ENCODE measurements at regions not wholly inside any gene's neighbourhood (a gene's known extent, or its start where the extent isn't known, plus 50 kb on each side); places are given as distances from the start of the nearest gene placed in this dataset.

DNA sequence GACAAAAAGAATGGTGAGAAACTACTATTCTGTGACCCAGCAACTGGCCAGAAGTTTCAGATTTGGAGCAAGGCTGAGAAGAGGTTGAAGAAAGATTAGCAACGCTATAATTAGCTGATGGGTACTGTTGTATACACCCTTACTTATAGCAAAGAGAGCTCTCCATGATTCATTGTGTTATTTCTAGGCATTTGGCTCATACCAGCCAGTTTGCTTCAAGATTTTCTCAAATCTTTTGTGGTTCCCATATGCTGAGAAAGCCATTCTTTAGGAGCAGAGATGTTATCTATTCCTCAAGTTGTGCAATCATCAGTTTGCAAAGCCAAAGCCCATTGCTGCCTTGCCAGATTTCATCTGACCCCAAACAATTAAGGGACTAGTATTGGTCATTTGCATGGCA, 179.4 kb downstream of the ETS1 start:
- no peak for DNase-seq (ENCODE audit: low spot score)

DNA sequence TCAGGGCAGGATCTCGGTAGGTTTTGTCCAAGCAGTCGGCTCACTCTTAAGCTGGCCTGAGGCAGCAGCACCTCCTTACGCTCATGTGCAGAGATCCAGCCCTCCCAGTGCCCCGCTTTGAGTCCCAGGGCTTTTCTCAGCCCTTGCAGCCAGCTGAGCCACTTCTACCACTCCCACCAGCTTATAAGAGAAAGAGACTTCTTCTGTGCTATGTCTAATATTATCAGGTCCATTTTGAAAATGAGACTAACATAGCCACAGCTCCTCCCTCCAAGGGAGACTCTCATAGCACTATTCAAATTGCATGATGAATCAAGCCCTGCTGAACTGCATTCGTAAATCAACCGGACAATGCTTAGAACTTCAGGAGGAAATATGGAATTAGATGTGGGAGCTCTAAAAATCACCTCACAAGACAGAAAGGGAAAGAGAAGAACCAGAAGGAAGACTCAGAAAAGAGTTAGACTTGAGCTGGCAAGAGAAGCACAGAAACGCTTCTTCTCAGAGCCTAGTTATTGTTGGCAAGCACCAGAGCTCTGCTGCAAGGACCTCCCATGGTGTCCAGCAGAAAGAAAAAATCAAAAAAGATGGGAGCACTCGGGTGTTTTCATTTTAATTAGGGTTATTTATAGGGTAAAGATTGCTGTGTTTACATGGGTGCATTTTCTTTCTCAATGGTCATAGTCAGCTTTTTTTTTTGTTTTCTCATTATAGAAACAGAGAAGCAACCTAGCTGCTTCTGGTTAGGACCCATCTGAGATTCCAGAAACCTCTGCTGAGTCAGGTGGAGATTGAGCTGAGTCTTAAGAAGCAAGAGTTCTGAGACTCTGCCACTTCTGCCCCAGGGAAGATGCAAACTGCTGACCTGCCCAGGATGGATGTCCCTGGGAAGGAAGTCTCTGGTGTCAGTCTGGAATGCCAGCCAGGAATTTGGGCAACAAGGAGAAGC, 181.4 kb downstream of the ETS1 start:
- DNase-seq (ENCODE audit: low spot score) = no peak

DNA sequence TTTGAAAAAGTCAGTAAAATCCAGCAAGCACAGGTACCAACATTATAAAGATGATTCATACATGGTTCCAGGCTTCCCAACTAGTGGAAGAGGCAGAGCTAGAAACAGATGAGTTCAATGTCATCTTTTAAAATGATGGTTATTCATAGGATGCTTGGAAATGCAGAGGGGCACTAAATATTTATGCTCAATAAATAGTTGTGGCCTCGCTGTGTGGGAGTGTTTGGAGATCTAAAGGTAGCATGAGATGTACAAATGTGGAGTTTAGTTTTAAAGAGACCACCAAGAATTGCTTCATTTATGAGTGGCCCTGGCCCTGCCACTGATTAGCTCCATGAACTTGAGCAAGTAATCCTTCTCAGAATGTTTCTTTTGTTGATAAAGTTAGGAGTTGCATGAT, 182.2 kb downstream of the ETS1 start:
- DNase-seq (ENCODE audit: low spot score) = no peak

DNA sequence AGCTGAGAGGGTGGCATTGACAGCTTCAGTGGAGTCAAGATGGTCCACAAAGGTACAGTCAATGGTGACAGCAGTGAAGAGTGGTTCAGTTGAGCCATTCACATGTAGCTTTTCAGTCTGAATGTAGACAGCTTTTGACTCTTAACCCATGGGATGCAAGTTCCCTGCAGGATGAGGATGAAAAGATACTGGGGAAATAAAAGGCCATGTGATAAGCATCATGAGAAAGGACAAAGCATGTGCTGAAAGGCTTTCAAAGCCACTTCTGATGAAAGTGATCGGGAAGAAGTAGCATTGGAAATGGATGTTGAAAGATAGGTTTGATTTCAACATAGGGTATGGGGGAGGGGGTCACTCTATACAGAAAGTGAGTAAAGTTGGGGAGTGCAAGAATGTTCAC, 182.9 kb downstream of the ETS1 start:
- no peak for DNase-seq (ENCODE audit: low spot score)

DNA sequence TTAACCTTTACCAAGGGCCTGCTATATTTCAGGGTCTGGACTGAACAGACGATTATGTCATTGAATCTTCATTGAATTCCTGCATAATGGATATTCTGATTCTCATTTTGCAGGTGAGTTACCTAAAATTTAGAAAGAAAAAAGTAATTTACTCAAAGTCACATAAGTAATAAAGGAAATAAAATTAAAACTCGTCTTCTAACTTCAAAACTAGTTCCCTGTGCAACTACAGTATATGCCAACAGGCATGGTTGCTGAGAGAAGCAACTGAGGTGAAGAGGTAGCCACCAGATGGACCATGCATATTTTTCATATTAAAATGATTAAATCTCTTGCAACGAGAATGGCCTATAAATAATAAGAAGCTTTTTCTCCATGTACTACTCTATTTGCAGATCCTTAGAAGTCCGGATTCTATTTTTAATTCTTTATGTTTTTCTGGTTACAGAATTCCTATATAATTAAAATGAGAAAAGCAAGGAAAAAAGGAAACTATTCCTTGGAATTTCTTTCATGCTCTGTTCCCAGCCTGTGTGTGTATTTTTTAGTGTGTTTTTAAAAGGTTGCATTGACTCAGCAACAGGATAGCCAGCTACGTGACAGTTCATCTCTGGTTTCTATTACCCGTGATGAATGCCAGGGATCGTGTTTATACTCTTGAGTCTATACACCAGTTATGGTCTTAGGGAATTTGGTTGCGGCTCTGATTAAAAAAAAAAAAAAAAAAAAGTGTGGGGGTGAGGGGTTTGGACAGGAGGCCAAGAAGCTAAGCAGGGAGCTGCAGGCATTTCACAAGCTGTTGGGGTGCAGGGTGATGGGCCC, 186.8 kb downstream of the ETS1 start:
- no peak for DNase-seq (ENCODE audit: low spot score)

DNA sequence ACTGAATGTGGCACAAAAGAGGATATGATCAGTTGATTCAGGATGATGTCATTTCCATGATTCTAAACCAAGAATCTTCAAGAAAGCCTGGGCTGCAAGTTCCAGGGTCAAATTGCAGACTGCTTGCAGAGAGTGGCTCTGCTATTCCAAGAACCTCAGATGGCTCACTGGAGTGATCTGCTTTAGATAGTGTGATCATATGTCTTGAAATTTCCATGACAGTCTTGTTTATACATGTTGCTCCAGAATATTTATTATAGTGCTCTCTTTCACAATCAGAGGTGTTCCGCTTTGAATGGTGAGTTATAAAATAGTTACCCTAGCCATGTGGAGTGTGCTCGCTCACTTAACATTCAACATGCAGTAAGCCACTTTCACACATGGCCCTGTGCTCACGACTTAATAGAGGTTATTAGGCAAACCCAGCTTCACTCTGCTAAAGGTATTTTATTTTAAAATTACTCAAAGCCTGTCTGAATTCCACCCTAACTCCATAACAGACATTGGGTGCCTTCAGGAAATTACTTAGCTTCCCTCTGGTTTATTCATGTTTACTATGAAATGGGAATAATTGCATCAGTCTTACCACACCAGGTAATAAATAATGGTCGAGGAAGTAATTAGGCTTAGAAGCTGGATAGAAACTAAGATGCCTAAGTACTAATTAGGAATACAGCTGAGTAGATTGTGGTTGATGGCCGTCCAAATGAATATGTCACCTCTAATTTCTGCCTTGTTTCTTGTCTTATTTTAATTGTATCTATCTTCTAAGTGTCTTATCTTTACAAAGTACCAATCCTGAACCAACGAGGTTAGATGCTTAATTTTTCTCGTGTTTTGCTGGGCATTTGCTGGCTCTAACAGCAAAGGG, 187.9 kb downstream of the ETS1 start:
- no peak for DNase-seq (ENCODE audit: low spot score)

DNA sequence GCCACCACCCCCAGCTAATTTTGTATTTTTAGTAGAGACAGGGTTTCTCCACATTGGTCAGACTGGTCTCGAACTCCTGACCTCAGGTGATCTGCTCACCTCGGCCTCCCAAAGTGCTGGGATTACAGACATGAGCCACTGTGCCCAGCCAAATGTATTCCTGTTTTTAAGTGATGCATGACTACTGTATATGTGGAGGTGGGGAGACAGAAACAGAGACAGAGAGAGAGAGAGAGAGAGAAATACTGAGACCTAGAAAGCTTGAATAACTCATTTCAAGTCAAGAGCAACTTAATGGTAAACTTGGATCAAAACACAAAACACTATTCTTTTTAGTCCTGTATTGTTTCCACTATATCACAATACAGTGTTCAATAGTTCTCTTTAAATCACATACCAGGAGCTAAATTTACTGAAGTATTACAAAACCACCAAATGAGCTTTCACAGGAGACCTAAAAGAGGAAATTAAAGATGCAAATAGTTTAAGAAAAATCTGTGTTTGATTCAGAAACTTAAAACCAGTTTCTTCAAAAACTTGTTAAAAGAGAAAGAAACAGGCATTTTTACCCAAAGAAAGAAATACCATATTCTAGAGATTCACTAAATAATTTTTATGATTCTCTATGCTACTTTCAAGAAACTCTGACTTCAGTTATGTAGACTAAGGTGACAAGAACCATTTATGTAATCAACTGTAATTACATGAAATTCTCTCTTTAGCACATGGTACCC, 188.7 kb downstream of the ETS1 start:
- DNase-seq (ENCODE audit: low spot score) = no peak

DNA sequence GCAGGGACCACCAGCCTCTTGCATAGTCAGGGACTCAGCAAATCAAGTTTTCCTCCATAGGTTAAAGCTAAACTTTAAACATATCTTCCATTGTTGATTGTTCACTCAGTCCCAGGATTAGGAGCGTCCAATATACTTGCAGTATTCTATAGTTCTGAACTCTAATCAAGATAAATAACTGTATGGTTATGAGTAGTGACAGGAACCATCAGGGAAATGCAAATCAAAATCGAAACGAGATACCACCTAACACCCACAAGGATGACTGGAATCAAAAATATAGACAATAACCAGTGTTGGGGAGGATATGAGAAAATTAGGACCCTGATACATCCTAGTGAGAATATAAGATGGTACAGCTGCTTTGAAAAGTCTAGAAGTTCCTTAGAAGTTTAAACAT, 190.0 kb downstream of the ETS1 start:
- DNase-seq (ENCODE audit: low spot score) = no peak

DNA sequence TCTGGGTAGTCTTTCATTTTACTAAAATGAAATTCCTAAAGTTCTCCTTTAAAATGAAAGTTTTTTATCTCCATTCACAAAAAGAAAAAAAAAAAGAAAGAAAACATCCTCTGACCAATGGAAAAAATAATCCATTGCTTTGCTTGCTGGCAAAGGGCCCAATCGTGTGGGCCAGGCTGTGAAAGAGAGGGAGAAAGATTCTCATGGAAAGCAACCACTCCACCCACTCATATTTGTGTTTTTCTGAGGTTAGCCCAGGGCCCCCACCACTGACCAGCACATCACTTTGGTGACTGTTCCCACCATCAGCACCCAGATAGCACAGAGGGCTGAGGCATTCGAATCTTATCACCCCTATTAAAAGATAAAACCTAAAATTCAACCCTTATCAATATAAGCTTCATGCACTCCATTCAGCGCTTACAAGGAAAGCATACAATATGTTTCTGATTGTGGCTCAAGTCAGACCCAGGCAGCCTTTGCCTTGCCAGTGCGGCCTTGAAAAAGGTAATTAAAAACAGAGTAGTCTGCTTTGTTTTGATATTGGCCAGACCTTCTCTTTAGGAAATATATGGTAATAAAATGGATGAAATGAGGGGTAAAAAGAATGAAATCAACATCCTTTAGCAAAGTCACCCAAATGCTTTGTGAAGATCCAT, 192.8 kb downstream of the ETS1 start:
- DNase-seq (ENCODE audit: low spot score) = no peak

DNA sequence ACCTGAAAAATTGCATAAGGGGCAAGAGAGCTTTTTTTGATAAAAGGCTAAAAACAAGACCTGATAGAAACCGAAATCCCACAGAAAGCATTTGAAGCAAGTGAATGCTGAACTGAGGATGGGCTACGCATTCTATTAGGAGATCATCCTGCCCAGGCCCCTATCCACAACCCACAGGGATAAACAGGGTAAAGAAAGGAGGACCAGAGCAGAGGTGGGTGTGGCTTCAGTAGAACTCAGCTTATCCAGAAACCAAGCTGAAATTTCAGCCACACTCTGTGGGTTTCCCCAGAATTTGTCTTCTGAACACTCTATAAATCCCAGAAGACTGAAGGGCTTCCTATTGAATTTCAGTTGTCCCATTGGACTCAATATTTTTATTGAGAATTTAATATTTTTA, 195.1 kb downstream of the ETS1 start:
- DNase-seq (ENCODE audit: low spot score) = no peak

DNA sequence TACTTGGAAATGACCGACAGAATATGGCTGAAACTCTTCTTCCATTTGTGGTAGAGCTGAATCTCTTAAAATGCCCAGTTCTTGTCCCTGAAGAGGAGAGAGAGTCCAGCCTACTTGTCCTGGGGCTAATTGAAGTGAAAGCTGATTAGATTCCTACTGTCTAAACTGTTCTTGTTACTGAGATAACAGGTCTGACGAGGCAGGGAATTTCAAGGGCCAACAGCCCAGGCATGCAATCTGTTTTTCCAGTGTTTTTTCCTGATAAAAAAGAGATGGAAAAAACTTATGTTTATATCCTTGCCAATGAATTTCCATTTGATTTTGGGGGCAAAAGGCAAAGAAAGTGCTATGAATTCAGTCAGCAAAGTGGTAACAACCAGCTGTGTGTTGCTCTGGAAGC, 195.5 kb downstream of the ETS1 start:
- no peak for DNase-seq (ENCODE audit: low spot score)

DNA sequence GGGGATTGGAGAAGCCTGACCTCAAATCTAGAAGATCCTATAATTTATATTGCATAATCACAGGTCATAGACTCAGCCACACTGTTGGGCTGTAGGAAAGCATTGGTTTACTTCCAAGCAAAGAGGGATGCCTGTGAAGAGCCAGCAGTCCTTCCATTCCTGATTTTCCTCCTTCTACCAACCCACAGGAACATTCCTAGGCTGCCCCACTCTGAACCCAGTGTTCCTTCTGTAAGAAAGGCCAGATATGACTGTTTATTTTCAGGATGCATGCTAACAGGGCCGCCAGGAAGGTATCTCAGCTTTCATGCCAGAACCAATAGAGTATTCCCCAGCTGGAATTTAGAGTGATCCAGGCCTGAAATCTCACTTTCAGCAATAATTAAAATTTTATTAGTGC, 197.1 kb downstream of the ETS1 start:
- DNase-seq (ENCODE audit: low spot score) = no peak

DNA sequence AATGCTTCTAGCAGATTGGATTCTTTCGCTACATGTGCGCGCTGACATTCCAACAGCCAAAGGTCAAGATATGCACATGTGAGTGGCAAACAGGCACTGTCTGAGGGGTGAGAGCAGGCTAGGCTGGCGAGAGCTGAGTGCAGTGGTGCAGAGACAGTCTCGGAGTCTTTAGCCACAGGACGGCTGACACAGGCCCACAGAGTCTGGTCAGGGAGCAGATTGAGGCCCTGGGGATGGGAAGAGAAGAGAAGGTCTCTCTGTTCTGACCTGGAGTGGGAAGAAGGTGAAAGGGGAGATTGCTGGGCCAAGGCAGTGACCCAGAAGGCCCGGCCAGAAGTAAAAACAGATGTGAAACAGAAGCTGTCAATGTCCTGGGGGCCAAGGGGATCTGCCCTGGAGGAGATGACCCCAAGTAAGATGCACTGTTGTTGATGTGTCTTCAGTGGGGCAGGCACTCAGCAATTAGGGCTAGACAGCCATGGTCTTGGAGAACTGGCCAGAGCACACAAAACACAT, 197.8 kb downstream of the ETS1 start:
- no peak for DNase-seq (ENCODE audit: low spot score)

DNA sequence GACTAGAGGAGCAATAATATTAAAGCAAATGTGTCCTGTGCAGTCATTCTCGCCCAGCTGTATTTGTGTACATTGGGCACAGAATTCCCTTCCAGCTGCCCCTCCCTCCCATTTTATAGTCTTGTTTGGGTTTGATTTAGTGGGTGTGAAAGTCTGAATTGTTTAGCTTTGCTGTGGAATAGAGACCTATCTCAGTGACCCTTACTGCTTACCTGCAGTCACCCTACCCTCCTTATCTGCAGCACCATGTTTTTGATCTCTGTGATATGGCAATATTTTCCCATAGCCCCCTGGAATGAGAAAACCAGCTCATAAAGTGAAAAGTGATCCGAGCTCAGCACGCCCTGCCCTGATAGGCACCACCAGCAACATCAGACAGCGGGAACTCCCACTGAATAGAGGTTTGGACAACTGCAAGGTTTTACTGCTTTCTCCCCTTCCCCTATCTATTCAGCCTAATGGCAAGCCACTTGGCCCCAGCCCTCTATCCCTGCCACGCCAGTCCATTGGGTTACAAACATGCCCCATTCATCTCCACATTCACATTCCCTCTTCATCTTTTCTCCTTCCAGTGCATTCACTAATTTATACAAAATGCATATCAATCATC, 199.0 kb downstream of the ETS1 start:
- DNase-seq (ENCODE audit: low spot score) = no peak

DNA sequence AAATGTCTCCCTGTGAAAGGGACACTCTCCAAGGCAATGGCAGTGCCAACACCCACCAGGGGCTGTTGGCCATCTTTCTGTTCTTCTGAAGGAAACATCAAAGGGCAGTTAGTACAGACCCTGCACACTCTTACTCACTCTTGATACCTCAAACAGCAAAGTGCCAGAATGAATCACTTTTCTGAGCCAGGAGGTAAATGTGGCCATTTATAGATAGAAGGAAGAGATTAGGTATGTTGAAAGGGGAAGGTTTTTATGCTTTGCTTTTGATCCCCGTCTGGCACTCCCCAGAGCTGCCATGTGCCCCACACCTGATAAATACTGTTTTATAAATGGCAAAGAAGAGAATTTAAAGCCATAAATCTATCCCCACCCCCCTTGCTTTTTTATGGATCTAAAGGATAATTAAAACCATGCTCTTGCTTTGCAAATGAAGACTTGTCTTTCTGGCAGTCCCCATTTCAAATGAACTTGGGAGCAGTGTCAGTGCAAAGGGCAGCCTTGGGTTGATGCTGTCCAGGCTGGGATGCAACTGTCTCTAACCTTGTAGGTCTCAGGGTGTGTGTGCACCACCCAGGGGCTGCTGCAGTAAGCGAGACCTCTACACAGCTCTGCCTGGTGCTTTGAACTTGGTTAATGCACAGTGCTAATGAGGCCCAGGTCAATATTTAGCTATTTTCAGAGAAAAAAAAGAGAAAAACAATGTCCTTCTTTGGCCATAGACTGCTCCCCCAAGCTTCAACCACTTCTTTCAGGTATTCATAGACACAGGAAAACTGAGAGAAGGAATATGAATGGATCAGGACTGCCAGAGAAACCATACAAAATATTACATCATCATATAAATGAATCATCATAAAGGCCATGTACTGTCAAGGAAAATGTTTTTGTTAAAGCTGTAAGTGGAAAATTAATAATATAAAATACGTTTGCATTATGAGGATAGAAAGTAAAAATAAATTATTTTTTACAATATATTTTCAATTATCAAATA, 207.5 kb downstream of the ETS1 start:
- DNase-seq (ENCODE audit: low spot score) = no peak

DNA sequence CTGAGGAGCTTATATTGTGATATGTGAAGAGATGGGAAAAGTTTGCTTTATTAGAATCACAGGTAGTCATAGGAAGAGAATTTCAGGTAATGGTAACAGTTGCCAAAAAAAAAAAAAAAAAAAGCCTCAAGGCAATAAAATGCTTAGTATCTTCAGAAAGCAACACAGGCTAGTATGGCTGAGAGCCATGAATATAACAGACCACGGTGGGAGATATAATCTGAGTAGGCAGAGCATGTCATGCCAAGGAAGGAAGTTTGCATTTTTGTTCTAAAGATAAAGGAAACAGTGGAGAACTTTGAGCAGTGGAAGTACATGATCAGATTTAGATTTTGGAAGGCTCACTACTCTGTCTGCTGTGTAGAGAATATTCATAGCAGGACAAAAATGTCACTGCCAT, 211.4 kb downstream of the ETS1 start:
- DNase-seq (ENCODE audit: low spot score) = no peak

DNA sequence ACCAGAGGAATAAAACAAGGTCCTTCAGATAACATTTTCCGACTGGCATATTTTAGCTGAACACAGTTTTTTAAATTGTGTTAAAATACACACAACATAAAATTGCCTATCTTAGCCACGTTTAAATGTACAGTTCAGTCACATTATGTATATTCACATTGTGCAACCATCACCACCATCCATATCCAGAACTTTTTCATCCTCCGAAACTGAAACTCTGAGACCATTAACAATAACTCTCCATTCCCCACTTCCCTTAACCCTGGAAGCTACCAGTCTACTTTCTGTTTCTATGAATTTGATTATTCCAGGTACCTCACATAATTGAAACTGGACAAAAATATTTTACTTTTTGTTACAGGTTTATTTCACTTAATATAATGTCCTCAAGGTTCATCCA, 213.3 kb downstream of the ETS1 start:
- DNase-seq (ENCODE audit: low spot score) = no peak

DNA sequence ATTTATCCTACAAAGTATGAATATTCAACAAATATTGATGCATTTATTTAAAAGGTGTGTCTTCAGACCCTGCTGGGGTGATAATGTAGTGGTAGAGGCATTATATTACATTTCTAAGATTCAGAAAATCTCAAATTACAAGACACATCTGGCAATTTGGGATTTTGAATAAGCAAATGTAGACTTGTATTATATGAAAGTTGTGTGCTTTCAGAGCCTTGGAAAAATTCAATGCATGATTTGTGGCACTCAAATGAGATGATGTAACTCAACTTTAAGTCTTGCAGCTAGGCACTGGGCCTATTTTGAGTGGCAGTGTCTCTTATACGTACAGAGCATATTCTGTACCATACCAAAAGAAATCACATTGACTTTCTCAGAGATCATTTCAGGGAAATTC, 214.4 kb downstream of the ETS1 start:
- no peak for DNase-seq (ENCODE audit: low spot score)

DNA sequence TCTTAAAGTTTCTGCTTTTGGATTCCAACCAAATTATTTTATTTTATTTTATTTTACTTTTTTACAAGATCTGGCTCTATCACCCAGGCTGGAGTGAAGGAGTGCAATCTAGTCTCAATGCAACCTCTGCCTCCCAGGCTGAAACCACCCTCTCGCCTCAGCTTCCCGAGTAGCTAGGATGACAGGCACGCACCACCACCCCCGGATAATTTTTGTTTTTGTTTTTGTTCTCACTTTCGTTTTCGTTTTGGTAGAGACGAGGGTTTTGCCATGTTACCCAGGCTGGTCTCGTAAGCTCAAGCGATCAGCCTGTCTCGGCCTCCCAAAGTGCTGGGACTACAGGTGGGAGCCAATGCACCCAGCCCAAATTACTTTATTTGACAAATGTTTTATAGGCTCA, 219.8 kb downstream of the ETS1 start:
- DNase-seq (ENCODE audit: low spot score) = no peak
